GM21423 (cell line): ENCODE measurements at regions not wholly inside any gene's neighbourhood (a gene's known extent, or its start where the extent isn't known, plus 50 kb on each side); places are given as distances from the start of the nearest gene placed in this dataset.
"Not testable (repeated sequence)": the region's sequence is repeated elsewhere in the genome, so short reads cannot be mapped to it uniquely, and the experiment has no call there.

ENCODE experiments used
- ATAC-seq: cut with Tn5 transposase; IDR thresholded peaks from one replicate; pipeline ENCODE4 v1.9.1; 2021; ENCODE audit warnings: mild to moderate bottlenecking, moderate library complexity; ENCODE audit not compliant: unreplicated experiment

DNA sequence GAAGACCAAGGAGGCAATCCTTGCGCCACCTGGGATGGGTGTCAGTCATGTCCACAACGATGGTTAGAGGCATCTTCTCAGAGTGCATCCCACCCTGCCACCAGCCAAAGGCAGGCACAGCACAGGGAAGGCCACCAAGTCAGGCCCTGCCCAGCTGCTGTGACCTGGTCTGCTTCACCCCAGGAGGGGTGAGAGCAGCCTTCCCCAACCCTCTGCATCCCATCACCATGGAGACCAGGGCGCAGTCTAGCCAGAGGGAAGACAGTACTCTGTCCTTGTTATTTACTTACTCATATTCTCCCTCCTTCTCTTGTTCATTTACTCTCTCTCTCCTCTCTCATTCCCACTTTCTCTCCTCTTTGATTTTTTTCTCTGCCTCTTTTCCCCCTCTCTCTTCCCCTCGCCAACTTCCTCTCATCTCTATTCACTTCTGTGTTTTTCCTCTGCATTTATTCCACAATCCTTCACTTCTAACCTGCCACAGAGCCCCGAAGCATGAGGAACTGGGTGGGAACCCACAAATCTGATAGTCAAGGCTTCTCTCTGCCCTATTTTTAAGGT, 749.4 kb downstream of the UQCRFS1 start:
- no peak for ATAC-seq

DNA sequence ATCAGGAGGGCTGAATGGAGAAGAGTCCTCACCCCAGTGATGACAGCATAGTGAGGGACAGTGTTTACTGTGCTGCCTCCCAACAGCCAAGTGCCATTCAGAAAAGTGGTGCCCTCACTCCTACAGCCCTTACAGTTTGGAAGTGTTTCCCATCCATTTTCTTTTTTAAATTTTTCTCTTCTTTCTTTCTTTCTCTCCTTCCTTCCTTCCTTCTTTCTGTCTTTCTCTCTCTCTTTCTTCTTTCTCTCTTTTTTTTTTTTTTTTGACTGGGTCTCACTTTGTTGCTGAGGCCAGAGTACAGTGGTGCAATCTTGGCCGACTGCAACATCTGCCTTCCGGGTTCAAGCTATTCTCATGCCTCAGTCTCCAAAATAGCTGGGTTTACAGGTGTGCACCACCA, 755.3 kb downstream of the UQCRFS1 start:
- no peak for ATAC-seq

DNA sequence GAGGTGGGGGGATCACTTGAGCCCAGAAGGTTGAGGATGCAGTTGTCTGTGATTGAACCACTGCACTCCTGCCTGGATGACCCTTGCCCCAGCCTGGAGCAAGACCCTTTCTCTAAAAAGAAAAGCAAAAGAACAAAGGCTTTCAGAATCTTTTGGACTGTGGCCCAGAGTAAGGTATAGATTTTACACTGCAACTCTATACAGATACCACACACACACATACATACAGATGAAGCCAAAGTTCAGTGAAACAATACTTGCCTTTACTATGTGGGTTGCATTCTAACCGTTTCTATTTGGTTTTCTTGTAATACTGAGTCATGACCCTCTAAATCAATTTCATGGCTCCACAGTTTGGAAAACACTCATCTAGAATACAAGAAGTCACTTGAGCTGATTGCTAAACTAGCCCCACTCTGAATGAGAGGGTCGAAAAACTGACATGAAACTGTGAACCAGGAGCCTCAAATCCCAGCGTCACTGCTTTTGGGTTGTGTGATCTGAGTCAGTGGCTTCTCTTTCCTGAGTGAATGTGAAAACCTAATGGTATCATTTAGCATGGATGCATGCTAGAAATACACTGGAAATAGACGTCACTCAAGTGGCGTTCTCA, 756.1 kb downstream of the UQCRFS1 start:
- ATAC-seq: no peak

DNA sequence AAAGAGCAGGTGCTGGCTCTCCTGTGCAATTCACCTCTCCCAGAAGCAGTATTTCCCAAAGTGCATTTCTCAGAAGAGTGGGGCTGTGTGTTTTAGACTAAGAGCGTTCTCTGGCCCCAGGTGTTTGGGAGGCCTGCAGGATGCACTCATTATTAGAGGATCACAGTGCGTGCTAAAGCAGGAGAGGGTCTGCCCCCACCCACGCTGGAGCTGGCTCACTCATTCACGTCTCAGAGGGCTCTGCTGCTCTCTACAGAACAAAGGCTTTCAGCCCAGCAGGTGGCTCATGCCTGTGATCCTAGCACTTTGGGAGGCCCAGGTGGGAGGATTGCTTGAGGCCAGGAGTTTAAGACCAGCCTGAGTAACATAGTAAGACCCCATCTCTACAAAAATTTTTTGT, 756.7 kb downstream of the UQCRFS1 start:
- no peak for ATAC-seq

DNA sequence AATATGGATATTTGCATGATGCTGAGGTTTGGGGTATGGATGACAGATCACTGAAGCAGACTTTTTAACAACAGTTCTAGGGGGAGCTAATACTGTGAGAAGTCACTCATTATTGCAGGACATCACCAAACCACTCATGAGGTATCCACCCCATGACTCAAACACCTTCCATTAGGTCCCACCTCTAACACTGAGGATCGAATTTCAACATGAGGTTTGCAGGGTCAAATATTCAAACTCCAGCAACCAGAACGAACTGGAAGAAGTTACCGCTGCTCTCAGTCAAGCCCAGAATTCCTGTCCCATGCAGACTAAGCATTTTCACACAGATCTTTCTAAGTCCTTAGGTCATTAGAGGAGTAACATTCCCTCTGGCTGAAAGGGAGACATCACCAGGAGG, 758.9 kb downstream of the UQCRFS1 start:
- ATAC-seq: no peak

DNA sequence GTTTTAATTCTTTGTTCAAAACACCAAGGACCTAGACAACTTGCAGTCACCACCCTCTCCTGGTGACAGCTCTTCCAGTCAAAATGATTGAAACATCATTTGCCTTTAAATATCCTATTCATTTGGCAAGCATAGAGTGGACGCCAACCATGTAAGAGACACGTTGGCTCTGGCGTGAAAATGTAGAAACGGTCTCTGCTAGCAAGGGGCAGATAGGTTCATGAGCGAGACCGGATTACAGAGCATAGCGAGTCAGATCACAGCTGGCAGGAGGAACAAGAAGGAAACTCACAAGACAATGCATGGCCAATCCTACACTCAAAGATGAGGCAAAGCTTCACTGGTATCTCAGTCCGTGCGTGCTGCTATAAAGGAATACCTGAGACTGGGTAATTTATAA, 759.5 kb downstream of the UQCRFS1 start:
- no peak for ATAC-seq

DNA sequence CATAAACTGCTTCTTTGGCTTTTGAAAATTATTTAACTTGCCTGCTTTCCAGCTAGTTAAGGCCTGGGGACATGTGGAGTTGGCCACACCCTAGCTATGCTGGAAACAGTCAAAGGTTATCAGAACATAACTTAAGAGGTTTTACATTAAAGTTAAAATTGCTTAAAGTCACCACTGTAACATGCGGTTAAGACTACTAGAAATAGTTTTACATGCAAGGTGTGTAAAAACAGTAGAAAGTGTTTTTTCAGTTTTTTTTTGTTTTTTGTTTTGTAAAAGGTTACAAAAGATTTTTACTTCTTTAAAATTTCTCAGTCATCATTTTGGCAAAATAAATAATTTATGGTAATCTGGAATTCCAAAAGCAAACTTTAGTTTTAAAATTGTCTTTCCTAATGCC, 763.1 kb downstream of the UQCRFS1 start:
- ATAC-seq: no peak

DNA sequence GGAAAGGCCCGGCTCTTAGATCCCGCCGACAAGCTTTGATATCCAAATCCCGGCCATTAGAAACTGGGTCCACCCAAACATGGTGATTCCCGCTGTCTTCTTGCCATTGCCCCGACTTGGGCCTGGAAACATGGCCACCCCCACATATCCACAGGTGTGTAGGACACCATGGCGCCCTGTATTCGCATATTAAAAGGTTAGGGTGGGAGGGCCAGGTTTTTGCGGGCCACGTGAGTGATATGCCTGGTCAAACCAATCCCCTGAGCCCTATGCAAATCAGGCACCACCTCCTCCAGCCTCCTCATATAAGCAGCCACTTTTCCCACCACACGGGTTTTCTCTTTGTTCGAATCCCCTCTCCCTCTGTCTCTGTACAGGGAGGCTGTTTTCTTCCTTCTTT, 766.4 kb downstream of the UQCRFS1 start:
- no peak for ATAC-seq

DNA sequence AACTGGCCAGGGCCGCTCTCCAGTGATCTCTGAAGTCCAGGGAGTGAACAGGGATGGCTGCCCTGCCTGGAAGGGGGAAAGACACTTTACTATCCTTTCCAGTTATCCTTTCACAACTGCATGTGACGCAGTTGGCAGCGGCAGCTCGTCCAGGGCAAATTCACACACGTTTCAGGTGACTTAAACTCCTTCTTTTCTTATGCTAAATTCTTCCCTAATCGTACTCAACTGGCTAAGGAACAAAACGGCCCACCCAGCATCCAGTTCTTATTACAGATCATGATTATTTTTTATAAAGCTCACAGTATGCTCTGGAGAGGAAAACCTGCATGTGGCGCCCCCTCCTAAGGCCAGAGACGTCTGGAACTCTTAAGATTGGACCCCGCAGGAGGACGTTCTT, 767.1 kb downstream of the UQCRFS1 start:
- ATAC-seq: no peak

DNA sequence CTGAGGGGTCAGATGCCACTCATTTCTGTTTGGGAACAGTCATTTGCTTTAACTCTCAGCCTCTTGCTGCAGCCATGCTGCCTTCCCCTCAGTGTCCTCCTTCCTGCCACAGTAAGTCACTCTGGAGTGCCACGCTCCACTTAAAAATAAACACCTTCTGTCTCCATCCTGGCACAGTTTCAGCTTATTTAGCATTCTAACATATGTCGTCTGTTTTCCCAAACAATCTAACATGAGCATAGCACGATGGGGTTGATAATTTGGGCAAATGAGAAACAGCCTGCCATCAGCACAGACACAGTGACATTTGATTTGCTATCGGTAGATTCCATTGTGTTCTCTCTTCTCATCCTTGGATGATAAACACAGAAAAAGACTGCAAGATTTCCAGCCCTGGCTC, 768.6 kb downstream of the UQCRFS1 start:
- no peak for ATAC-seq

DNA sequence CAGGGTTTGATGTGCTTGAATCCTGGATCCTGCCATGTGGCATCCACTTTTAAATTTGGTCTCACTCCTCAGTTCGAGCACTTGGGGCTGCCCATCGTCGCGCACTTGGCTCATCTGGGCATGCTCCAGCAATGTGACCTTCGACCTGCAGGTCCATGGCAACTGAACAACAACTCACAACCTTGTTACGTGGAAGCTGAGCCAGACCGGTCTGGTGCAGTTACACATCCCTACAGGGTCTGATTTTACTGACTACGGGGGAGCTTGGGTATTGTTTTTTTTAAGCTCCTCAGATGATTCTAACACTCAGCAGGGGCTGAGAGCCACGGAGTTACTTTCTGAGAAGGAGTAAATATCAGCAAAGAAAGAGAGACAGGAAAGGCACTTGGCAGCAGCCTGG, 769.6 kb downstream of the UQCRFS1 start:
- no peak for ATAC-seq

DNA sequence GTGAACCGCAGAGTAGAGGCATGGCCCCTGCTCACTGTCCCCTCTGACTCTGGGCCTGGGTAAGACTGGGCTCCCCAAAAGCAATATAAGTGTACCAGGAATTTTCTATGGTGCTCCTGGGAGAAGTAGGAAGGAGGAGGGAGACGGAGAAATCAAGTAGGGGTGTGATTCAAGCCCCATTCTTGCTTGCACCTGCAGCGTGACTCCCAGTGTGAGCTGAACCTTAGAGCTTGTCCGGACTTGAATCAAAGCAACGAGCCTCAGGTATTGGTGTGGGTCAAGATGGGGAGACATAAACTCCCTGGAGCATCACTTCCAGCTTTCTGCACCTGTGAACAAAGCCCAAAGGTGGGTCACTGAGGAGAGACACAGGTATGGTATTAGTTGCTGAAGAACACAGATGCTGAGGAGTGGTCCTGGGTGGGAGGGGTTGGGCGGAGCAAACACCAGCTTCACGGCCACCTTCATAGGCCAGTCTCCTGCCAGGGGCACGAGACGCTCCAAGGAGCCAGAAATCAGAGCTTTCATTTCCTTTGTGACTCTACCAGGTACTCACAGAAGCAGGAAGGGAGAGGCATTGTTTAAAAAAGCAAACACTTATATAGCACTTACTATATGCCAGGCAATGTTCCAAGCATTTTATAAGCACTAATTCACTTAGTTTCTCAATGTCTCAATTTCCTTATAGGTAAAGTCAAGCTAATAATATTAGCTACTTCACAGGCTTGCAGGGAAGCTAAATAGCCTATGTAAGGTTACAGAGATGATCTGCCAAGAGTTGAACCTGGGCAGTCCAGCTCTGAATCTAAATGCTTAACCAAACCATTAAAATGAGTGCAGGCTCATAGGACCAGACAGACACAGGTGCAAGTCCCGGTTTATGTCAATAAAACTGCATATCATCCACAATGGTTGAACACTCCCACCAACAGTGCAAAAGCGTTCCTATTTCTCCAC, 775.3 kb downstream of the UQCRFS1 start:
- no peak for ATAC-seq

DNA sequence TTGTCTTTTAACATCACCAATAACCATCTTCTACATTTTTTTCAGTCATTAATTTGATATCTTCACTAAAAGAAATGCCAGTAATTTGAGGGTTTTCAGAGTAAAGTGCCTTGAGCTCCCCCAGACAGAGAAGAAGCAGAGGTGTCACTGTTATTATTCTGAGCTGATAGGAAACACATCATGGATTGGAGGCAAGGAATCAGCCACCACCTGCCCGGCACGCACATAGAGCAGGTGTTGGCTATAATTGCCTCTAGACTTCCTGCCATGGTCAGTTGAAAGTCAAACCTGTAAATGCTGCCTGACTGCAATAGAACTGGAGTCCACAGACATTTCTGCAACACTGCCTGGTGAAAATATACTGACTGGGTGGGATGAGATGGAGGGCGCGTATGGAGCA, 776.6 kb downstream of the UQCRFS1 start:
- ATAC-seq: no peak

DNA sequence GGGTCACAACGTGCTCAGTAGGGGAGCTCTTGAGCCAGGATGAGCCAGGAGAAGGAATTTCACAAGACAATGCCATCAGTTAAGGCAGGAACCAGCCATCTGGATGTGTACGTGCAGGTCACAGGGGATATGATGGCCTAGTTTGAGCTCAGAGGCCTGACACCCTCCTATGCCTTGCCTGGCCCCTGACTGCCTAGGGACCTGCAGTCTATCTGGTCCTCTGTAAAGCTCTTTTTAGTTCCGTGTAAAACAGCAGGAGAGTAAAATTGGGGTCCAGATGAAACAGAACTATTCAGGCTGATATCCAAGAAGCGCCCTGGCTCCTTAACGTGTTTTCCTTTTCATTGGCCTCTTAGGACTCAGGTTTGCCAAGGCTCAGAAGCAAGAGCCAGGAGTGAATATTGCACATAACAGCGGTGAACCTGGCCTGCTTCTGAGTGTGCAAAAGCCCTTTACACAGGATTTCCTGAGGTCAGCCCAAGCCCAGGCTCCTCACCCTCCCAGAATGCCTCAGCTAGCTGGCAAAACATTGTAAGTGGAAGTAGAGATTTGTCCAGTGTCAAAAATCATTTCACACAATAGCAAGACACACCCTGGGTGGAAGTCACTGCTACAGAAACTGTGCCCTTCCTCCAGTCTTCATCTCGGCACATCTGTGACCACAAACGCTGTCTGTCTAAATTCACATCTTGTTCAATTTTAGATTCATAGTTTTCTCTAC, 777.2 kb downstream of the UQCRFS1 start:
- ATAC-seq: no peak

DNA sequence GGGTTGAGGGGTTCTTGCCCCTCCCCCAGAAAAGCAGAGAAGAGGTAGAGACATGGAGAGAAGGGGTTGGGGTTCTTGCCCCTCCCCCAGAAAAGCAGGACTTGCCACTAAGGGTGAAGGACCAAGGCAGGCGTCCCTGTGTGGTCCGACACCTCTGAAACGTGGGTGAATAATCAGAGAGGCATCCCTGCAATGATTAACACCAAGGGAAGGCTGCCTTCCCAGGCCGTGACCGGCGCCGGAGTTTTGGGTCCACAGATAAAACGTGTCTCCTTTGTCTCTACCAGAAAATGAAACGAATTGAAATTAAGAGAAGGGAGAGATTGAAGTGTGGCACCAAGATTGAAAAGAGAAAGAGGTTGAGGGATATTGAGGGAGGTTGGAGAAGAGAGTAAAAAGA, 778.2 kb downstream of the UQCRFS1 start:
- not testable (repeated sequence) for ATAC-seq

DNA sequence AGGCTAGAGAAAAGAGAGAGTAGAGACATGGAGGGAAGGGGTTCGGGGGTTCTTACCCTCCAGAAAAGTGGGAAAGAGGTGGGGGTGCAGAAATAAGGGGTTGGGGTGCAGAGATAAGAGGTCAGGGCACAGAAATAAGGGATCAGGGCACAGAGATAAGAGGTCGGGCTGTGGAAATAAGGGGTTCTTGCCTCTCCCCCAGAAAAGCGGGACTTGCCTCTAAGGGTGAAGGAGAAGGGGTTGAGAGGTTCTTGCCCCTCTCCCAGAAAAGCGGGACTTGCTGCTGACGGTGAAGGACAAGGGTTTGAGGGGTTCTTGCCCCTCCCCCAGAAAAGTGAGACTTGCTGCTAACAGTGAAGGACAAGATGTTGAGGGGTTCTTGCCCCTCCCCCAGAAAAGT, 778.6 kb downstream of the UQCRFS1 start:
- not testable (repeated sequence) for ATAC-seq

DNA sequence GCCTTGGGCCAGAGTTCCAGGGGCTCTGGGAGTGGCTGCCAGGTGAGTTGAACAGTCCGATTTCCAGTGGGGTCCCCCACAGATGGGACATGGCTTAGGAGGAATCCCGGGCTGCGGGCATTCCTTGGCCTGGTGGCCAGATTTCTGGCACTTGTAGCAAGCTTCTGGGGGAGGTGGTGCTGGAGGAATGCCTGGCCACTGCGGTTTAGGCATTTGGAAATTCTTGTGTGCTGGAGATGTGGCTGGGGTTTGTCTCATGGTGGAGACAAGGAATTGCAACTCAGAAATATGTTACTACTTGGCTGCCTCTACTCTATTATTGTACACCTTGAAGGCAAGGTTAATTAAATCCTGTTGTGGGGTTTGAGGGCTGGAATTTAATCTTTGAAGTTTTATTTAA, 779.8 kb downstream of the UQCRFS1 start:
- ATAC-seq: not testable (repeated sequence)

DNA sequence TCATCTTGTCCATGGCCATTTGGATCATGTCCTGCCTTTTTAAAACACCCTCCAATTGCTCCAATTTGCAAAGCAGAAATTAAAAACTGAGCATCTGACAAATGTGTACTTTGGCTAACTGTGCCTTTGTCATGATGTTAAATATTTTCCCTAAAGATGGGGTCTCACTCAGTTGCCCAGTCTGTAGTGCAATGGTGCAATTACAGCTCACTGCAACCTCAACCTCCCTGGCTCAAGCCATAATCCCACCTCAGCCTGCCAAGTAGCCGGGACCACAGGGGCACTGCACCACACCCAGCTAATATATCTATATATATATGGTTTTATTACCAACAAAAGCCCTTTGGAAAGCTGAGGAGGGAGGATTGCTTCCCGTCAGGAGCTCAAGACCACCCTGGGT, 782.7 kb downstream of the UQCRFS1 start:
- no peak for ATAC-seq

DNA sequence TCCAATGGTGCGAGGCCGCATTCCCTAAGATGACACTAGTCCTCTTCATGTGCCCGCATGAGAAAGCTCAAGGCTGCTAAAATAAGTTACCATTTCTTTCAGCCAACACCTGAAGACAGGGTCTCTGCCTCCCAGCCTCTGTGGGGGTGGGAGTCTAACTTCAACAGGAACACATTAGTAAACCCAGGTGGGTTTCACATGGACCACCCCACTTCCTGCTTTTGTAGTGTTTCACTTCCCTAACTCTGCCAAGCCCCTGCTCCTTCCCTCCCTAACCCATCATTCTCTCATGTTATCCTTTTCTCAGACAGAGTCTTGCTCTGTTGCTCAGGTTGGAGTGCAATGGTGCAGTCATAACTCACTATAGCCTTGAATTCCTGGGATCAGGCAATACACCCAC, 783.6 kb downstream of the UQCRFS1 start:
- ATAC-seq: no peak

DNA sequence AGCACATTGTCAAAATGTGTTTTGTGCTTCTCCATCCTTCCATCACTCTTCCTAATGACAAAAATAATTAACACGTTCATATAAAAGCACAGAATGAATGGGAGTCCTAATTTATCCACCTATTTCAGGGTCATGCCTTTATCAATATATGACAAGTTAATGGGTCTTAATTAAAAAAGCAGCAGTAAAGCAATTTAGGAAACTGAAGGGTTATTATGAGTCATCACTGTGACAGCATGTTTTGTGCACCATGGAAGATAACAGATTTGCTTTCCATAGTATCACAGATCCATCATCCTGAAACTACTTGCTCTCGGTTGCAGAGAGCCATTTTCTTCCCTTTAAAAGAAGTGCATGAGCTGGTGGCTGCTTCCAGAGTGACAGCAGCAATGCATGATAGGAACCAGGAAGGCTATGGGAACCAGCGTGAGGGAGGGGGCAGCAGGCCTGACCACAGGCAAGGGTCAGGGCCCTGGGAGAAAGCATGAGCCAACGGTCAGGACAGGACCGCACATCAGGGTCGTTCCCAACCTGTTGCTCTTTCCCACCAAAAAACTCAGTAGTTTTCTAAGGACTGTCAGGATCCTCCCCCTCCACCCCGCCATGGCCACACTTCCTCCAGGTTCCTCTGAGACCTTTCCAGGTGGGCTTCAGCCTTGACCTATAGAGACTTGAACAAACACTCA, 784.1 kb downstream of the UQCRFS1 start:
- no peak for ATAC-seq
